HUES48 (cell line): ENCODE measurements at regions not wholly inside any gene's neighbourhood (a gene's known extent, or its start where the extent isn't known, plus 50 kb on each side); places are given as distances from the start of the nearest gene placed in this dataset.
"Not testable (repeated sequence)": the region's sequence is repeated elsewhere in the genome, so short reads cannot be mapped to it uniquely, and the experiment has no call there.

Experiments used
- H3K27ac ChIP-seq: one replicate; pipeline ENCODE4 v1.7.0; 2013; ENCODE audit warnings: low read depth, low read length, inconsistent platforms
- H3K27me3 ChIP-seq: 2 replicates; pipeline ENCODE4 v1.6.1; 2013; ENCODE audit warnings: mild to moderate bottlenecking, low read length; ENCODE audit not compliant: control insufficient read depth, insufficient read depth
- H3K36me3 ChIP-seq: 2 replicates; pipeline ENCODE4 v1.6.1; 2013; ENCODE audit warnings: low read length; ENCODE audit not compliant: control insufficient read depth, insufficient read depth
- H3K4me1 ChIP-seq: 2 replicates; pipeline ENCODE4 v1.6.1; 2013; ENCODE audit warnings: mild to moderate bottlenecking, low read length; ENCODE audit not compliant: control insufficient read depth, insufficient read depth
- H3K4me3 ChIP-seq: 2 replicates; pipeline ENCODE4 v1.5.1; 2013; ENCODE audit warnings: mild to moderate bottlenecking, low read depth, low read length
- H3K9ac ChIP-seq: 2 replicates; pipeline ENCODE4 v1.6.1; 2013; ENCODE audit warnings: mild to moderate bottlenecking, low read depth, low read length, moderate library complexity
- H3K9me3 ChIP-seq: 2 replicates; pipeline ENCODE4 v1.6.1; 2013; ENCODE audit warnings: low read length; ENCODE audit not compliant: control insufficient read depth, insufficient read depth

GRCh38 chr2:133884739-133885381 is 316.6 kb upstream of the NCKAP5 start:
- Histone ChIP-seq H3K4me3 (no peak overlapping the region), H3K4me1 (peaks cover 10% of the 10 kb centered on the region), H3K9ac (no peak overlapping the region), H3K9me3 (no peaks in the 10 kb centered on the region), H3K36me3 (no peaks in the 10 kb centered on the region), H3K27me3 (no peaks in the 10 kb centered on the region), H3K27ac (no peak overlapping the region)

GRCh38 chr2:133885847-133886246 is 317.6 kb upstream of the NCKAP5 start:
- H3K4me1 ChIP-seq, result peaks cover 10% of the 10 kb centered on the region
- H3K27ac ChIP-seq, result no peak overlapping the region
- H3K9ac ChIP-seq, result no peak overlapping the region
- no peak overlapping the region for H3K4me3 ChIP-seq
- H3K27me3 ChIP-seq, result no peaks in the 10 kb centered on the region
- no peaks in the 10 kb centered on the region for H3K9me3 ChIP-seq
- H3K36me3 ChIP-seq, result no peaks in the 10 kb centered on the region

GRCh38 chr2:133886735-133887675 is 318.7 kb upstream of the NCKAP5 start:
- Histone ChIP-seq H3K27me3 (no peaks in the 10 kb centered on the region), H3K36me3 (no peaks in the 10 kb centered on the region), H3K9me3 (no peaks in the 10 kb centered on the region), H3K4me3 (no peak overlapping the region), H3K27ac (no peak overlapping the region), H3K9ac (no peak overlapping the region), H3K4me1 (peaks cover 10% of the 10 kb centered on the region)

- no peak overlapping the region for H3K9ac ChIP-seq
- no peaks in the 10 kb centered on the region for H3K9me3 ChIP-seq
- H3K4me1 ChIP-seq, result peaks cover 10% of the 10 kb centered on the region
- H3K4me3 ChIP-seq, result no peak overlapping the region
- H3K36me3 ChIP-seq, result no peaks in the 10 kb centered on the region
- H3K27me3 ChIP-seq, result no peaks in the 10 kb centered on the region
- no peak overlapping the region for H3K27ac ChIP-seq
These were observed 319.4 kb upstream of the NCKAP5 start for GRCh38 chr2:133887676-133888040.

- H3K9ac ChIP-seq, result no peak overlapping the region
- H3K27me3 ChIP-seq, result no peaks in the 10 kb centered on the region
- no peak overlapping the region for H3K27ac ChIP-seq
- H3K4me1 ChIP-seq, result peaks cover 10% of the 10 kb centered on the region
- no peaks in the 10 kb centered on the region for H3K36me3 ChIP-seq
- no peaks in the 10 kb centered on the region for H3K9me3 ChIP-seq
- H3K4me3 ChIP-seq, result no peak overlapping the region
These were observed 319.8 kb upstream of the NCKAP5 start for GRCh38 chr2:133888107-133888506.

DNA sequence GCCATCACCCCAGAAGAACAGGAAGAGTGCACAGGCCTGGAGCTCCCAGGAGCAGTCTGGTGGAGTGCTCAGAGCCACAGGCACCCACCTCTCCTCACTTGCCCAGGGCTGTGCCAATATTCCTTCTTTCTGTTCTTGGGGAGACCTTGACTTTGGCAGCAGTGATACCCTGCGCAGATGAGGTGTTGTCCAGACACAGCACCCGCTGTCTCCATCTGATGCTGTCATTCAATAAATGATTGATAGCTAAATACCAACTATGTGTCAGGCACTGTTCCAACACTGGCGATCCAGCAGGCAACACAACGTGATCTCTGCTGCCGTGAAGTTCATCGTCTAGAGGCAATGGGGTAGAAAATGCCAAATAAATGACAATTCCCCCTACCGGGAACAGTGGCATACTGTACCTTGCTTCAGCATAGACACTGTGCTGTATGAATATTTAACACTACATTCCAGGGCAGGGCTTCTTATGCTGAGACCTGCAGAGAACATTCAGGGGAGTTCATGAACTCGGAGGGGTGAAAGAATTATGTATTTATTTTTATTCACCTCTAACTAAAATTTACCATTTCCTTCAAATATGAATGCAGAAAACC is 320.5 kb upstream of the NCKAP5 start:
- no peak overlapping the region for H3K4me3 ChIP-seq
- peaks cover 5% of the 10 kb centered on the region; the same call in 1 of the 2 replicates for H3K9me3 ChIP-seq
- H3K9ac ChIP-seq, result no peak overlapping the region
- no peaks in the 10 kb centered on the region for H3K27me3 ChIP-seq
- no peak overlapping the region for H3K27ac ChIP-seq
- peaks cover 10% of the 10 kb centered on the region for H3K4me1 ChIP-seq
- H3K36me3 ChIP-seq, result no peaks in the 10 kb centered on the region

- peaks cover 8% of the 10 kb centered on the region; the same call in 1 of the 2 replicates for H3K9me3 ChIP-seq
- H3K36me3 ChIP-seq, result no peaks in the 10 kb centered on the region
- H3K9ac ChIP-seq, result no peak overlapping the region
- peaks cover 5% of the 10 kb centered on the region for H3K4me1 ChIP-seq
- H3K4me3 ChIP-seq, result no peak overlapping the region
- H3K27me3 ChIP-seq, result no peaks in the 10 kb centered on the region
- H3K27ac ChIP-seq, result no peak overlapping the region
These were observed 324.2 kb upstream of the NCKAP5 start for GRCh38 chr2:133892352-133892913.

GRCh38 chr2:133894429-133894828 is 326.2 kb upstream of the NCKAP5 start:
- Histone ChIP-seq H3K9ac (no peak overlapping the region), H3K9me3 (peaks cover 8% of the 10 kb centered on the region; the same call in 1 of the 2 replicates), H3K27me3 (no peaks in the 10 kb centered on the region), H3K27ac (no peak overlapping the region), H3K36me3 (no peaks in the 10 kb centered on the region), H3K4me1 (peaks cover 5% of the 10 kb centered on the region), H3K4me3 (no peak overlapping the region)

DNA sequence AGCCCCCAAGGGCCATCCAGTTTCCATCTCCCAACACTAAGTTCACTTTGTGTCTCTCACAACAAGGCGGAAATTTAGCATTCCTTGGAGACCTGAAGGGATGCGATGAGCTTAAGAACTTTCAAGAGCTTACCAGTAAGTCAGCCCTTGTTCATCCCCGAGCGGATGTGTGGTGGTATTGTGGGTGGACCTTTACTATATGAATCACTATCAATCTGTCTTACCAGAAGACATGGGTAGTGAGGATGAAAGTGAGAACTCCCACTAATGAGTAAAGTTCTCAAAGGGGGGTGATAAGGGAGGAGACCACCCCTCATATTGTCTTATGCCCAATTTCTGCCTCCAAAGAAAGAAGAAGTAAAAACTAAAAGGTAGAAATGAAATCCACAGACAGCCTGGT is 329.6 kb upstream of the NCKAP5 start:
- H3K9ac ChIP-seq, H3K27me3 ChIP-seq, H3K27ac ChIP-seq, H3K4me1 ChIP-seq, H3K4me3 ChIP-seq, H3K9me3 ChIP-seq, H3K36me3 ChIP-seq: not testable (repeated sequence)

DNA sequence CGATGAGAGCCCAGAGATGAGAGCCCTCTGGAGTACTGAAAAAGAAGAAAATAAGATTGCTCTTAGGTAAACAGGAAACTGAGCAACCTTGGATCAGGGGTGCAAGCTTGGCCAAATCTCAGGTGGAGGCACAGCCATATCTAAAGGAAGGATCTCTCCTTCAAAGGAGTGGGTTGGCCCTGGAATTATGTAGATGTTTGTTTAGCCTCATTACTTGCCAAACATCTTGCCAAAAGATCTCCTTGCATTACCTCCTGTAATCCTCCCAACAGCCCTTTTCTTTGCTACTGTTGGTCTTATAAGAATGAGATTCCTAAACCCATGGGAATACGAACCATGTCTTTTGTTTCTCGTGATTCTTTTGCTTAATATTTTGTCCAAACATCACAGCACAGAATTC is 332.6 kb upstream of the NCKAP5 start:
- H3K4me3 ChIP-seq, result no peak overlapping the region
- no peaks in the 10 kb centered on the region for H3K9me3 ChIP-seq
- no peaks in the 10 kb centered on the region for H3K36me3 ChIP-seq
- H3K27me3 ChIP-seq, result no peaks in the 10 kb centered on the region
- no peak overlapping the region for H3K9ac ChIP-seq
- H3K27ac ChIP-seq, result no peak overlapping the region
- no peaks in the 10 kb centered on the region for H3K4me1 ChIP-seq

DNA sequence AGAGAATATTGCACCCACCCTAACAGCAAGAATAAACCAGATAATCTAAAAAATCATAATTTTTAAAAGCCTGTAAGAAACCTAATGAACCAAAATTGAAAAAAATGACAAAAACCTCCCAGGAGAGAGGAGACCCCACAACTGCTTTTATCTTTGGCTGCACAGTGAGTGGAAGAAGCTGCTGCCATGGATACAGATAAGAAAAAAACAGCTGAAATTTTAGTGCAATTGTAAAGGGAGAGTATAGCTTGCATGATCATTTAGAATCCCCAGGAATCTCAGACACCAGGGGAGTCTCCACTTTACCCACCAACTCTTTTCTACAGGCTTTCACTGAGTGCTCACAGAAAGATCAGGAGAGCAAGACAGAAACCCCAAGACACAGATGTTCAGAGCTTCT is 338.1 kb upstream of the NCKAP5 start:
- H3K4me3 ChIP-seq, result no peak overlapping the region
- H3K27me3 ChIP-seq, result no peaks in the 10 kb centered on the region
- no peak overlapping the region for H3K27ac ChIP-seq
- H3K9ac ChIP-seq, result no peak overlapping the region
- H3K9me3 ChIP-seq, result peaks cover 2% of the 10 kb centered on the region; the same call in 1 of the 2 replicates
- H3K4me1 ChIP-seq, result no peaks in the 10 kb centered on the region
- no peaks in the 10 kb centered on the region for H3K36me3 ChIP-seq
